IMR-90 (cell line): ENCODE measurements at regions not wholly inside any gene's neighbourhood (a gene's known extent, or its start where the extent isn't known, plus 50 kb on each side); places are given as distances from the start of the nearest gene placed in this dataset.

Source experiments
- ATAC-seq: fragments of 200-7000 bp; cut with Tn5 transposase; 2 replicates; pipeline ENCODE4 v1.9.1; 2020; ENCODE audit warnings: low read depth, mild to moderate bottlenecking, moderate library complexity
- BruUV-seq: library from RNA; stranded (reverse); fragments of 400-500 nt; replicated peaks from 2 replicates; lab custom pipeline; 2021; lab: Mats Ljungman, UMichigan
- CTCF ChIA-PET: fragments of 300-600 bp; formaldehyde crosslinking; extraction: SDS; loops from one replicate; lab custom pipeline; 2021; ENCODE audit warnings: antibody characterized with exemption; lab: Yijun Ruan, JAX
- POLR2A ChIA-PET: fragments of 300-600 bp; sonication (Branson Sonifier 250); formaldehyde crosslinking; loops from one replicate; lab custom pipeline; 2022; ENCODE audit warnings: antibody characterized with exemption; ENCODE audit not compliant: unreplicated experiment; lab: Charles Lee
- DNase-seq: peaks from one replicate; pipeline ENCODE4 v3.0.0; 2013
- H2AFZ ChIP-seq: replicated peaks from 2 replicates; pipeline ENCODE3; 2013; ENCODE audit warnings: low read length, mild to moderate bottlenecking; ENCODE audit not compliant: poor library complexity
- H2AK5ac ChIP-seq: 2 replicates; pipeline ENCODE4 v1.6.1; 2013; ENCODE audit warnings: low read depth, low read length, inconsistent platforms
- H2AK9ac ChIP-seq: replicated peaks from 2 replicates; pipeline ENCODE3; 2013; ENCODE audit warnings: mild to moderate bottlenecking, low read depth, low read length, moderate library complexity; ENCODE audit not compliant: poor library complexity
- H2BK120ac ChIP-seq: 2 replicates; pipeline ENCODE4 v1.6.1; 2013; ENCODE audit warnings: low read depth, low read length, inconsistent platforms
- H2BK15ac ChIP-seq: 3 replicates; pipeline ENCODE4 v1.6.1; 2013; ENCODE audit warnings: low read depth, low read length, inconsistent platforms
- H2BK20ac ChIP-seq: 2 replicates; pipeline ENCODE4 v1.6.1; 2013; ENCODE audit warnings: low read depth, mild to moderate bottlenecking, inconsistent platforms, low read length, moderate library complexity
- H2BK5ac ChIP-seq: 2 replicates; pipeline ENCODE4 v1.6.1; 2013; ENCODE audit warnings: mild to moderate bottlenecking, low read depth, low read length, inconsistent platforms; ENCODE audit not compliant: poor library complexity, severe bottlenecking
- H3K14ac ChIP-seq: replicated peaks from 2 replicates; pipeline ENCODE4 v1.6.1; 2013; ENCODE audit warnings: low read depth, low read length, inconsistent platforms
- H3K18ac ChIP-seq: 2 replicates; pipeline ENCODE4 v1.6.1; 2013; ENCODE audit warnings: low read depth, low read length, control low read depth
- H3K23ac ChIP-seq: 2 replicates; pipeline ENCODE4 v1.6.1; 2013; ENCODE audit warnings: low read depth, low read length, inconsistent platforms
- H3K27ac ChIP-seq: 2 replicates; pipeline ENCODE4 v1.5.1; 2013; ENCODE audit warnings: mild to moderate bottlenecking, control low read depth, low read length; ENCODE audit not compliant: insufficient read depth
- H3K27me3 ChIP-seq: 2 replicates; pipeline ENCODE4 v1.6.1; 2013; ENCODE audit warnings: low read length; ENCODE audit not compliant: control insufficient read depth, insufficient read depth
- H3K36me3 ChIP-seq: 2 replicates; pipeline ENCODE4 v1.6.1; 2013; ENCODE audit warnings: low read length, mixed read lengths; ENCODE audit not compliant: control insufficient read depth, insufficient read depth
- H3K4ac ChIP-seq: 2 replicates; pipeline ENCODE4 v1.6.1; 2013; ENCODE audit warnings: low read depth, low read length, inconsistent platforms
- H3K4me1 ChIP-seq: 2 replicates; pipeline ENCODE4 v1.6.1; 2013; ENCODE audit warnings: low read length, mixed read lengths; ENCODE audit not compliant: control insufficient read depth, insufficient read depth
- H3K4me2 ChIP-seq: 2 replicates; pipeline ENCODE4 v1.6.1; 2013; ENCODE audit warnings: low read depth, mild to moderate bottlenecking, control low read depth, low read length, moderate library complexity
- H3K4me3 ChIP-seq: 2 replicates; pipeline ENCODE4 v1.5.1; 2013; ENCODE audit warnings: low read depth, mild to moderate bottlenecking, control low read depth, low read length, moderate library complexity; ENCODE audit not compliant: insufficient read depth
- H3K56ac ChIP-seq: 2 replicates; pipeline ENCODE4 v1.6.1; 2013; ENCODE audit warnings: low read length, inconsistent platforms; ENCODE audit not compliant: insufficient read depth; ENCODE audit errors: extremely low read depth
- H3K79me1 ChIP-seq, 2 experiments: 2 replicates each; pipeline ENCODE4 v1.6.1; 2013; ENCODE audit warnings: low read length in 2 of 2, inconsistent platforms in 1 of 2, low read depth in 1 of 2
- H3K9ac ChIP-seq: 2 replicates; pipeline ENCODE4 v1.6.1; 2013; ENCODE audit warnings: low read depth, low read length, control low read depth
- H3K9me1 ChIP-seq: 2 replicates; pipeline ENCODE4 v1.6.1; 2013; ENCODE audit warnings: low read length, inconsistent platforms; ENCODE audit not compliant: insufficient read depth
- H3K9me3 ChIP-seq: 2 replicates; pipeline ENCODE4 v1.6.1; 2013; ENCODE audit warnings: low read length; ENCODE audit not compliant: control insufficient read depth, insufficient read depth
- H4K20me1 ChIP-seq: 2 replicates; pipeline ENCODE4 v1.6.1; 2013; ENCODE audit warnings: low read length, inconsistent platforms; ENCODE audit not compliant: insufficient read depth
- H4K5ac ChIP-seq: 2 replicates; pipeline ENCODE4 v1.6.1; 2013; ENCODE audit warnings: mild to moderate bottlenecking, low read depth, low read length, control low read depth
- H4K8ac ChIP-seq, 2 experiments: 2 replicates each; pipeline ENCODE4 v1.6.1; 2013; ENCODE audit warnings: low read depth in 2 of 2, low read length in 2 of 2, control low read depth in 1 of 2, inconsistent platforms in 1 of 2
- H4K91ac ChIP-seq: 2 replicates; pipeline ENCODE4 v1.6.1; 2013; ENCODE audit warnings: low read depth, low read length, inconsistent platforms; ENCODE audit not compliant: insufficient read depth
- BHLHE40 ChIP-seq: fragments of 150-350 bp; IDR thresholded peaks from 2 replicates; pipeline ENCODE4 v1.6.1; 2016; ENCODE audit warnings: mild to moderate bottlenecking, low read depth, low read length
- CEBPB ChIP-seq: IDR thresholded peaks from 2 replicates; pipeline ENCODE4 v1.6.1; 2012; ENCODE audit warnings: low read depth, low read length, improper control_type of control experiment
- CHD1 ChIP-seq: IDR thresholded peaks from 2 replicates; pipeline ENCODE4 v1.6.1; 2012; ENCODE audit warnings: low read depth, low read length, improper control_type of control experiment
- CTCF ChIP-seq: conservative IDR thresholded peaks from 2 replicates; pipeline ENCODE4 v1.5.1; 2012; ENCODE audit warnings: mild to moderate bottlenecking, low read depth, low read length, improper control_type of control experiment
- ELK1 ChIP-seq: fragments of 150-350 bp; IDR thresholded peaks from 2 replicates; pipeline ENCODE4 v1.6.1; 2016; ENCODE audit warnings: low read depth, mild to moderate bottlenecking, low read length, moderate library complexity, borderline replicate concordance
- FOS ChIP-seq: fragments of 150-350 bp; IDR thresholded peaks from 2 replicates; pipeline ENCODE4 v1.6.1; 2016; ENCODE audit warnings: low read depth, low read length
- MAFK ChIP-seq: IDR thresholded peaks from 2 replicates; pipeline ENCODE4 v1.6.1; 2012; ENCODE audit warnings: low read depth, low read length, improper control_type of control experiment
- MAZ ChIP-seq: IDR thresholded peaks from 2 replicates; pipeline ENCODE4 v1.6.1; 2012; ENCODE audit warnings: low read depth, mild to moderate bottlenecking, low read length, improper control_type of control experiment, moderate library complexity, borderline replicate concordance
- MXI1 ChIP-seq: IDR thresholded peaks from 2 replicates; pipeline ENCODE4 v1.6.1; 2012; ENCODE audit warnings: low read depth, mild to moderate bottlenecking, low read length, moderate library complexity, borderline replicate concordance
- NFE2L2 ChIP-seq: fragments of 150-350 bp; IDR thresholded peaks from 2 replicates; pipeline ENCODE4 v1.6.1; 2016; ENCODE audit warnings: low read depth, mild to moderate bottlenecking, low read length
- POLR2A ChIP-seq: IDR thresholded peaks from 2 replicates; pipeline ENCODE4 v1.6.1; 2012; ENCODE audit warnings: mild to moderate bottlenecking, low read depth, low read length
- RAD21 ChIP-seq: IDR thresholded peaks from 2 replicates; pipeline ENCODE4 v1.6.1; 2012; ENCODE audit warnings: low read length, improper control_type of control experiment
- RCOR1 ChIP-seq: IDR thresholded peaks from 2 replicates; pipeline ENCODE4 v1.6.1; 2012; ENCODE audit warnings: mild to moderate bottlenecking, low read length, improper control_type of control experiment; ENCODE audit not compliant: insufficient replicate concordance
- RFX5 ChIP-seq: IDR thresholded peaks from 2 replicates; pipeline ENCODE4 v1.8.0; 2012; ENCODE audit warnings: low read depth, mild to moderate bottlenecking, low read length, moderate library complexity
- SMC3 ChIP-seq: fragments of 150-350 bp; IDR thresholded peaks from 2 replicates; pipeline ENCODE4 v1.6.1; 2016; ENCODE audit warnings: low read depth, mild to moderate bottlenecking, antibody characterized with exemption, low read length, moderate library complexity
- USF2 ChIP-seq: fragments of 150-350 bp; IDR thresholded peaks from 2 replicates; pipeline ENCODE4 v1.6.1; 2017; ENCODE audit warnings: mild to moderate bottlenecking, antibody characterized with exemption, low read length, low read depth
- WGBS, 2 experiments: methylation state at CpG; one replicate each; pipeline versions ENCODE4 v1.1.5 to v1.1.7; 2013; ENCODE audit warnings: missing lambda C conversion rate in 2 of 2; ENCODE audit not compliant: insufficient read length in 1 of 2; ENCODE audit errors: extremely low coverage in 2 of 2; 5-methylcytosine and 5-hydroxymethylcytosine counted together
- dilution Hi-C: fragments of 300-500 bp; cut with HindIII; formaldehyde crosslinking; loops from one replicate; pipeline ENCODE4 v1.14.3; 2018; ENCODE audit warnings: low sequenced_read_pairs; ENCODE audit not compliant: unreplicated experiment
- in situ Hi-C: fragments of 300-500 bp; cut with MboI; formaldehyde crosslinking; loops from 3 replicates; pipeline ENCODE4 v1.14.3; 2019; ENCODE audit warnings: low sequenced_read_pairs, inconsistent platforms, mixed read lengths
- intact Hi-C: fragments of 100-400 bp; cut with micrococcal nuclease; formaldehyde crosslinking; loops from 2 replicates; pipeline ENCODE4 v1.10.0; 2022

GRCh38 chr12:73225371-73225937, 953.3 kb downstream of the TRHDE start:
- Histone ChIP-seq H2BK120ac (no peak overlapping the region), H4K8ac (no peak overlapping the region), H3K23ac (no peak overlapping the region), H3K4ac (no peak overlapping the region), H3K4me2 (no peak overlapping the region), H2AK9ac (no peak overlapping the region), H3K4me1 (no peaks in the 10 kb centered on the region), H3K27me3 (no peaks in the 10 kb centered on the region), H3K27ac (no peak overlapping the region), H3K79me1 (no peaks in the 10 kb centered on the region), H2AFZ (no peak overlapping the region), H3K14ac (no peak overlapping the region), H3K56ac (no peak overlapping the region), H2BK5ac (no peak overlapping the region), H2BK15ac (no peak overlapping the region), H3K9me3 (peaks cover 3% of the 10 kb centered on the region; the same call in 1 of the 2 replicates), H3K4me3 (no peak overlapping the region), H2AK5ac (no peak overlapping the region), H3K36me3 (no peaks in the 10 kb centered on the region), H3K9ac (no peak overlapping the region), H3K18ac (no peak overlapping the region), H2BK20ac (no peak overlapping the region), H4K5ac (no peak overlapping the region), H4K91ac (no peak overlapping the region), H4K20me1 (no peaks in the 10 kb centered on the region), H3K9me1 (no peaks in the 10 kb centered on the region)
- no peak for TF ChIP-seq ELK1
- TF ChIP-seq USF2, result no peak
- TF ChIP-seq MAZ, result no peak
- no peak for TF ChIP-seq RAD21
- no peak for TF ChIP-seq CEBPB
- no peak for TF ChIP-seq POLR2A
- TF ChIP-seq FOS, result no peak
- no peak for TF ChIP-seq CHD1
- TF ChIP-seq SMC3, result no peak
- no peak for TF ChIP-seq RFX5
- TF ChIP-seq NFE2L2, result no peak
- no peak for TF ChIP-seq RCOR1
- TF ChIP-seq MAFK, result no peak
- TF ChIP-seq BHLHE40, result no peak
- no peak for TF ChIP-seq MXI1
- no peak for TF ChIP-seq CTCF
- ATAC-seq (no peak), DNase-seq (no peak)
- dilution Hi-C loops (no loop called here), intact Hi-C loops (no loop called here), in situ Hi-C loops (no loop called here)
- no TSS peak for BruUV-seq
- ChIA-PET POLR2A (no interaction called here), CTCF (no interaction called here)
- WGBS, 2 experiments, result no CpG with 5 or more reads among the region's 1 CpG
